GM13976 (cell line): ENCODE measurements at regions not wholly inside any gene's neighbourhood (a gene's known extent, or its start where the extent isn't known, plus 50 kb on each side); places are given as distances from the start of the nearest gene placed in this dataset.

Experiments
- DNase-seq: peaks from one replicate; pipeline ENCODE4 v3.0.0; 2012; ENCODE audit warnings: low spot score
- CTCF ChIP-seq: IDR thresholded peaks from 2 replicates; pipeline ENCODE4 v1.5.1; 2012; ENCODE audit warnings: borderline replicate concordance, mild to moderate bottlenecking; ENCODE audit not compliant: insufficient read depth; ENCODE audit errors: extremely low read depth, missing control alignments, control extremely low read depth
- in situ Hi-C: fragments of 300-500 bp; cut with MboI; formaldehyde crosslinking; loops from one replicate; pipeline ENCODE4 v1.12.0; 2022; ENCODE audit warnings: low sequenced_read_pairs, mixed read lengths, inconsistent platforms; ENCODE audit not compliant: unreplicated experiment

- in situ Hi-C loops, result no loop called here
- no peak for DNase-seq
These were observed 71.5 kb upstream of the IL12A start for GRCh38 chr3:159917141-159917540.

GRCh38 chr3:159919873-159920272 is 68.8 kb upstream of the IL12A start:
- in situ Hi-C loops, result no loop called here
- no peak for TF ChIP-seq CTCF
- DNase-seq, result no peak

More at GRCh38 chr3:159917141-159917540, 71.5 kb upstream of the IL12A start:
- TF ChIP-seq CTCF, result no peak

- in situ Hi-C loops, result no loop called here
- no peak for TF ChIP-seq CTCF
- no peak for DNase-seq
These were observed 66.3 kb upstream of the IL12A start for GRCh38 chr3:159922193-159922840.

GRCh38 chr3:159922861-159923312 is 65.7 kb upstream of the IL12A start:
- in situ Hi-C loops, result no loop called here
- TF ChIP-seq CTCF, result no peak

DNA sequence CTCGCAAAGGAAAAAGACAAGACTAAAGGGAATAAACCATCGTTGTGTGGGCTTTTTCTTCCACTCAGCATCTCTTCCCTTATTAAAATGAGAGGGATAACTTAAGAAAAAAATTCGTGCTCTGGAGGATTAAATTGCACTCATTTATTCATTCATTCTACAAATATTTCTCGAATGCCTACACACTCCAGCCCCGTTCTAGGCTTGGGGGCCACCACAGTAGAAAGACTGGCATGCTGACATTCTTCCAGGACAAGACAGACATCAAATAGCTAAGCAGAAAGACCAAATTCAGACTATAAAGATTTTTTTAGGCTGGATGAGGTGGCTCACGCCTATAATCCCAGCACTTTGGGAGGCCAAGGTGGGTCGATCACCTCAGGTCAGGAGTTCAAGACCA is 65.3 kb upstream of the IL12A start:
- TF ChIP-seq CTCF, result no peak
- in situ Hi-C loops, result no loop called here

More at GRCh38 chr3:159922861-159923312, 65.7 kb upstream of the IL12A start:
- DNase-seq, result peak; percentile 38

DNA sequence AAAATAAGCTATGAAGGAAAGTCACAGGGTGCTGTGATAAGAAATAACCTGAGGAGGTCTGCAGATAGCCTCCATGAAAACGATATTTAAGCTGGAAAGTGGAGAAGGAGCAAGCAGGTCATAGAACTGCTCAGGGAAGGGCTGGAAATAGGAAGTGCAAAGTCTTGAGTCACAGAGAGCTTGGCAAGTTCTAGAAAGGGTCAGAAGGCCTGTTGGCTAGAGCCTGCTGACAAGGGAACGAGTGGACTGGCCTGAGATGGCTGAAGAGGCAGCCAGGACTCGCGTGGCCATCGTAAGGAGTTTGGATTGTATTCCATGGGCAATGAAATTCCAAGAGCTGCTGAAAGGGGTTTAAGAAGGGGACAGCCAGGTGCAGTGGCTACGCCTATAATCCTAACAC is 64.7 kb upstream of the IL12A start:
- no peak for TF ChIP-seq CTCF
- in situ Hi-C loops, result no loop called here
- DNase-seq, result no peak

More for the DNA sequence above, 65.3 kb upstream of the IL12A start:
- no peak for DNase-seq
